ENCODE measurements at regions not wholly inside any gene's neighbourhood (a gene's known extent, or its start where the extent isn't known, plus 50 kb on each side); places are given as distances from the start of the nearest gene placed in this dataset.

DNA sequence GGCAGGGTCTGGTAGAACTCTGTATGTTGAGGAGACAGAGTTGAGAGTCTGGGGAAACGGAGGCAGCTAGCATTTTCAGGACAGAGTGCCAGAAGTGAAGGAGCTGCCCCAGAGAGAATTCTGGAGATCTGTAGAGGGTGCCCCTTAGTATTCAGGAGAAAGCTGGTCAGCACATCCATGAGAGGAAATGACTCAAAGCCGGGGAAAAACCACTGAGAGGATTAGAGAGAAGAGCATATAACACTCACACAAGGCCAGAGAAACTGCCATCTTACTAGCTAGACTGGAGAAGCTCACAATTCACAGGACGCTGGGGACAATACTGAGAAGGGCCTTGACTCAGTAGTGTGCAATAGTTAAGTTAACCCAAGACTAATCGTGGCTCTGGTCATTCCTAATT is 75.7 kb upstream of the DPPA4 start:
- POLR2A ChIA-PET: no interaction called here
- Histone ChIP-seq H2AFZ (ENCODE audit: low read depth, low read length) (no peak overlapping the region), H3K9ac (ENCODE audit: insufficient read depth in 1 of 2, low read depth in 2 of 2, low read length in 2 of 2) (no peak overlapping the region), H3K36me3 (ENCODE audit: control insufficient read depth, insufficient read depth, low read length) (no peaks in the 10 kb centered on the region), H3K9me3 (replicated peaks; ENCODE audit: control insufficient read depth, insufficient read depth, low read depth, low read length) (no peaks in the 10 kb centered on the region), H3K27me3 (ENCODE audit: control insufficient read depth in 2 of 2, insufficient read depth in 2 of 2, low read length in 2 of 2) (no peaks in the 10 kb centered on the region), H3K27ac (ENCODE audit: extremely low read depth, low read depth, low read length) (no peak overlapping the region), H4K20me1 (replicated peaks; ENCODE audit: control insufficient read depth, insufficient read depth, low read length) (no peaks in the 10 kb centered on the region), H3K79me2 (ENCODE audit: control insufficient read depth, insufficient read depth, low read length) (no peaks in the 10 kb centered on the region), H3K4me1 (replicated peaks in 1 of 2; ENCODE audit: control insufficient read depth in 2 of 2, insufficient read depth in 2 of 2, low read length in 2 of 2) (no peaks in the 10 kb centered on the region), H3K4me2 (ENCODE audit: insufficient read depth, low read length) (no peak overlapping the region), H3K9me1 (ENCODE audit: control insufficient read depth, insufficient read depth, low read length) (no peaks in the 10 kb centered on the region), H3K4me3 (no peak overlapping the region)
- CTCF ChIA-PET (ENCODE audit: low intra/inter-chr PET ratio): no interaction called here
- no TSS peak for BruUV-seq (replicated peaks)
- 0% methylated on average over 4 of the region's 4 CpGs for WGBS (ENCODE audit: insufficient coverage, low coverage, missing lambda C conversion rate)
- DNase-seq (ENCODE audit: extremely low read depth in 1 of 4, low spot score in 3 of 4) (no peak), FAIRE-seq (no peak), ATAC-seq (no peak)
- intact Hi-C loops (cut with micrococcal nuclease) (no loop called here), in situ Hi-C loops (cut with MboI) (no loop called here)
- TF ChIP-seq, protein P1, sequence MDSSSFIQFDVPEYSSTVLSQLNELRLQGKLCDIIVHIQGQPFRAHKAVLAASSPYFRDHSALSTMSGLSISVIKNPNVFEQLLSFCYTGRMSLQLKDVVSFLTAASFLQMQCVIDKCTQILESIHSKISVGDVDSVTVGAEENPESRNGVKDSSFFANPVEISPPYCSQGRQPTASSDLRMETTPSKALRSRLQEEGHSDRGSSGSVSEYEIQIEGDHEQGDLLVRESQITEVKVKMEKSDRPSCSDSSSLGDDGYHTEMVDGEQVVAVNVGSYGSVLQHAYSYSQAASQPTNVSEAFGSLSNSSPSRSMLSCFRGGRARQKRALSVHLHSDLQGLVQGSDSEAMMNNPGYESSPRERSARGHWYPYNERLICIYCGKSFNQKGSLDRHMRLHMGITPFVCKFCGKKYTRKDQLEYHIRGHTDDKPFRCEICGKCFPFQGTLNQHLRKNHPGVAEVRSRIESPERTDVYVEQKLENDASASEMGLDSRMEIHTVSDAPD (CRISPR knock-in tag; IDR thresholded peaks at IDR 0.05): no peak
- TF ChIP-seq GTF2E2 (tag; IDR thresholded peaks at IDR 0.05) (no peak), ZBED1 (IDR thresholded peaks at IDR 0.05) (no peak), TBL1XR1 (IDR thresholded peaks at IDR 0.05; ENCODE audit: low read length in 2 of 2) (no peak), KLF13 (tag; IDR thresholded peaks at IDR 0.05; ENCODE audit: borderline replicate concordance, low read depth) (no peak), SRSF9 (IDR thresholded peaks at IDR 0.05; ENCODE audit: borderline replicate concordance, low read depth, low read length) (no peak), FOXM1 (IDR thresholded peaks at IDR 0.05; ENCODE audit: low read depth) (no peak), FOXM1 (CRISPR knock-in tag; IDR thresholded peaks at IDR 0.05; ENCODE audit: low read depth) (no peak), ZNF263 (CRISPR knock-in tag; IDR thresholded peaks at IDR 0.05; ENCODE audit: borderline replicate concordance) (no peak), MAFF (IDR thresholded peaks at IDR 0.05; ENCODE audit: low read length) (no peak), FOXJ2 (tag; IDR thresholded peaks at IDR 0.05) (no peak), HDAC3 (IDR thresholded peaks at IDR 0.05; ENCODE audit: borderline replicate concordance, partially characterized antibody) (no peak), RAD21 (CRISPR knock-in tag; conservative IDR thresholded peaks at IDR 0.05 in 1 of 2, IDR thresholded peaks at IDR 0.05 in 1 of 2) (no peak), MCM2 (IDR thresholded peaks at IDR 0.05; ENCODE audit: low read depth) (no peak), ATF7 (IDR thresholded peaks at IDR 0.05) (no peak)
- TF ChIP-seq, protein P2, sequence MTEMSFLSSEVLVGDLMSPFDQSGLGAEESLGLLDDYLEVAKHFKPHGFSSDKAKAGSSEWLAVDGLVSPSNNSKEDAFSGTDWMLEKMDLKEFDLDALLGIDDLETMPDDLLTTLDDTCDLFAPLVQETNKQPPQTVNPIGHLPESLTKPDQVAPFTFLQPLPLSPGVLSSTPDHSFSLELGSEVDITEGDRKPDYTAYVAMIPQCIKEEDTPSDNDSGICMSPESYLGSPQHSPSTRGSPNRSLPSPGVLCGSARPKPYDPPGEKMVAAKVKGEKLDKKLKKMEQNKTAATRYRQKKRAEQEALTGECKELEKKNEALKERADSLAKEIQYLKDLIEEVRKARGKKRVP (CRISPR knock-in tag; IDR thresholded peaks at IDR 0.05): no peak
- TF ChIP-seq, protein P3, sequence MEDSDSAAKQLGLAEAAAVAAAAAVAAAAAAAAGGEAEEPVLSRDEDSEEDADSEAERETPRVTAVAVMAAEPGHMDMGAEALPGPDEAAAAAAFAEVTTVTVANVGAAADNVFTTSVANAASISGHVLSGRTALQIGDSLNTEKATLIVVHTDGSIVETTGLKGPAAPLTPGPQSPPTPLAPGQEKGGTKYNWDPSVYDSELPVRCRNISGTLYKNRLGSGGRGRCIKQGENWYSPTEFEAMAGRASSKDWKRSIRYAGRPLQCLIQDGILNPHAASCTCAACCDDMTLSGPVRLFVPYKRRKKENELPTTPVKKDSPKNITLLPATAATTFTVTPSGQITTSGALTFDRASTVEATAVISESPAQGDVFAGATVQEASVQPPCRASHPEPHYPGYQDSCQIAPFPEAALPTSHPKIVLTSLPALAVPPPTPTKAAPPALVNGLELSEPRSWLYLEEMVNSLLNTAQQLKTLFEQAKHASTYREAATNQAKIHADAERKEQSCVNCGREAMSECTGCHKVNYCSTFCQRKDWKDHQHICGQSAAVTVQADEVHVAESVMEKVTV (CRISPR knock-in tag; IDR thresholded peaks at IDR 0.05): no peak

Measured in K562 (cell line).